ENCODE measurements at regions not wholly inside any gene's neighbourhood (a gene's known extent, or its start where the extent isn't known, plus 50 kb on each side); places are given as distances from the start of the nearest gene placed in this dataset.

GRCh38 chr15:70453766-70454165 is 309.6 kb downstream of the UACA start:
- H3K9me3 ChIP-seq (ENCODE audit: control insufficient read depth, low read depth, low read length): no peaks in the 10 kb centered on the region
- no peak overlapping the region for H3K27ac ChIP-seq (ENCODE audit: insufficient read length, low read depth, low read length)
- H2AFZ ChIP-seq (ENCODE audit: low read length): no peak overlapping the region
- no peak overlapping the region for H2BK5ac ChIP-seq (ENCODE audit: insufficient read length, low read length)
- H3K4ac ChIP-seq (ENCODE audit: low read depth, low read length): no peak overlapping the region
- H2BK15ac ChIP-seq (ENCODE audit: low read depth, low read length): no peak overlapping the region
- Mint-ChIP-seq H3K27ac (no peak overlapping the region), H3K36me3 (ENCODE audit: insufficient read depth in 1 of 3, low read depth in 3 of 3) (no peaks in the 10 kb centered on the region), H3K4me3 (no peak overlapping the region), H3K27me3 (ENCODE audit: low read depth) (peaks cover 35% of the 10 kb centered on the region), H3K9me3 (no peaks in the 10 kb centered on the region; a peak in 1 of 5 replicates), H3K4me1 (peaks cover 19 to 26% of the 10 kb centered on the region in 2 experiments)
- H2AK5ac ChIP-seq (ENCODE audit: insufficient read length, low read length): no peak overlapping the region
- no peaks in the 10 kb centered on the region for H3K27me3 ChIP-seq (ENCODE audit: insufficient read depth, low read length)
- no peaks in the 10 kb centered on the region; the same call in 1 of the 2 replicates for H3K4me1 ChIP-seq (ENCODE audit: insufficient read depth, low read length)
- no peaks in the 10 kb centered on the region for H4K20me1 ChIP-seq (ENCODE audit: control insufficient read depth, insufficient read depth, insufficient read length)
- H4K8ac ChIP-seq (replicated peaks; ENCODE audit: insufficient read length, low read depth, low read length): no peak overlapping the region
- H4K5ac ChIP-seq (ENCODE audit: insufficient read length, low read depth, low read length): no peak overlapping the region
- H2BK20ac ChIP-seq (ENCODE audit: low read depth, low read length, poor library complexity, severe bottlenecking): no peak overlapping the region
- H3K79me2 ChIP-seq (ENCODE audit: insufficient read depth, low read length): no peaks in the 10 kb centered on the region
- DNase-seq: no peak
- no peak overlapping the region for H3K18ac ChIP-seq (ENCODE audit: insufficient read length, low read depth, low read length)
- no peak for TF ChIP-seq CTCF (conservative IDR thresholded peaks at IDR 0.05)
- H3K9ac ChIP-seq (ENCODE audit: extremely low read depth, insufficient read length, low read length): no peak overlapping the region
- H3K56ac ChIP-seq (ENCODE audit: insufficient read length, low read depth, low read length): no peak overlapping the region
- H3T11ph ChIP-seq (ENCODE audit: low read length): no peak overlapping the region
- no peak overlapping the region for H2BK12ac ChIP-seq (ENCODE audit: insufficient read length, low read depth, low read length)
- no peak overlapping the region for H3K14ac ChIP-seq (ENCODE audit: insufficient read depth, low read length)
- H4K91ac ChIP-seq (ENCODE audit: insufficient read length, low read depth, low read length): no peak overlapping the region
- no CpG with 5 or more reads among the region's 5 CpGs for WGBS (ENCODE audit: extremely low coverage, insufficient read length, low lambda C conversion rate)
- H2BK120ac ChIP-seq (ENCODE audit: low read depth, low read length, poor library complexity, severe bottlenecking): no peak overlapping the region
- H3K4me2 ChIP-seq (ENCODE audit: insufficient read depth, insufficient read length, low read length): no peak overlapping the region
- H3K23me2 ChIP-seq (ENCODE audit: insufficient read length, low read depth, low read length, poor library complexity, severe bottlenecking): no peaks in the 10 kb centered on the region
- no peak overlapping the region for H3K23ac ChIP-seq (ENCODE audit: insufficient read length, low read depth, low read length)
- no peaks in the 10 kb centered on the region for H3K79me1 ChIP-seq (ENCODE audit: insufficient read depth, low read depth, low read length, poor library complexity, severe bottlenecking)
